HG03045 (cell line): ENCODE measurements at regions not wholly inside any gene's neighbourhood (a gene's known extent, or its start where the extent isn't known, plus 50 kb on each side); places are given as distances from the start of the nearest gene placed in this dataset.
A peak's percentile ranks its signal among the peaks of the same experiment; 100 is the strongest.
"Not testable (repeated sequence)": the region's sequence is repeated elsewhere in the genome, so short reads cannot be mapped to it uniquely, and the experiment has no call there.

Experiments used
- ATAC-seq: cut with Tn5 transposase; IDR thresholded peaks from one replicate; pipeline ENCODE4 v1.9.1; 2021; ENCODE audit warnings: mild to moderate bottlenecking, moderate library complexity; ENCODE audit not compliant: unreplicated experiment

- ATAC-seq: no peak
Observed at GRCh38 chr4:181051931-181052330, 1191.3 kb upstream of the TENM3 start.

DNA sequence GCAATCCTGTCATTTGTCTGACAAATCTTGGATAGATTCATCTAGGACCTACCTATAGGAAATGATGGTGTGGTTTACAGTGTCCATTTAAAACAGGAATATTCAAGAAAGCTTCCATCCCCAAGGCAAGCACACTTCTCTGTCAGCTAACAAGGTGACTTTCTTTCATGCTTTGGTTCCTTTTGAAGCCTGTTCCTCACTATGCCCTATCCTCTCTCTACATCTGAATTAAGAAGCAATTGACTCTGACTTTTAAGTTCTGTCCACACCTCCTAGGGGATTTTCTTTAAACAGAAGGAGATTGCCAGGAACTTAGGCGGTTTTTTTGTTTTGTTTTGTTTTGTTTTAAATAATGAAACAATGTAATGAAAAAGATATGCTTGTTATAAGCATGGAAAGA, 1181.4 kb upstream of the TENM3 start:
- no peak for ATAC-seq

- no peak for ATAC-seq
Observed at GRCh38 chr4:181063212-181063611, 1180.0 kb upstream of the TENM3 start.

DNA sequence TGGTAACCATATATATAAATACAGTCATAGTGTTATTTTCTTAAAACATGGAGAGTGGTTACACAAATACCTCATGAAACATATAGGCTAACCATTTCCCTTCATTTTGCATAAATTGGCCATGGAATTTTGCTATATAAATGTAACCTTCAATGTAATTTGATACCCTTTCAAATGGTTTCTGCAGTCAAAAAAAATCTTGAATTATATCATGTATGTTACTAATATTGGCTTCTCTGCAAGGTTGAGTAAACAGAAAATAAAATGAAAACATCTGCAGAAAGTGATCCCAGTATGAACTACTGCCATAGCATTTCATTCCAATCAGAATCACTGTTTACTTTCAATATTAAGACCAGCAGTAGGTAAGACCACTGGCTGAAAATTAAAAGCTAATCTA, 1165.9 kb upstream of the TENM3 start:
- ATAC-seq: no peak

DNA sequence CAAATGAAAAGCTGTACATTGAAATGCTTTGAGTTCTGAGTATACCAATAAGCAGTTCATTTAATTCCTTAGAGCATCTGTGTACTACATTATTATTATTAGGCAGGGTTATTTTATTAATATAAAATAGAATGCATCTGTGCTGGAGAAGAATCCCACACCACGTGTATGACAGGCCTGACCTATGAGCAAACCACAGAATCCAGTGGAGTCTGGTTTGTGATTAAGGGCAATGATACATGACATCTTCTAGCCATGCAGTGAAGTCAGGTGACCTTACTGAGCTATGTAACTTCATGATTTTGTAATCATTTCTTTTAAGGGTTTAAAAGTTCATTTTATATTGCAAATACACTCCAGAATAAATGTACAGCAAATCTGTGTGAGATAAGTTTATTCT, 1165.0 kb upstream of the TENM3 start:
- ATAC-seq: no peak

DNA sequence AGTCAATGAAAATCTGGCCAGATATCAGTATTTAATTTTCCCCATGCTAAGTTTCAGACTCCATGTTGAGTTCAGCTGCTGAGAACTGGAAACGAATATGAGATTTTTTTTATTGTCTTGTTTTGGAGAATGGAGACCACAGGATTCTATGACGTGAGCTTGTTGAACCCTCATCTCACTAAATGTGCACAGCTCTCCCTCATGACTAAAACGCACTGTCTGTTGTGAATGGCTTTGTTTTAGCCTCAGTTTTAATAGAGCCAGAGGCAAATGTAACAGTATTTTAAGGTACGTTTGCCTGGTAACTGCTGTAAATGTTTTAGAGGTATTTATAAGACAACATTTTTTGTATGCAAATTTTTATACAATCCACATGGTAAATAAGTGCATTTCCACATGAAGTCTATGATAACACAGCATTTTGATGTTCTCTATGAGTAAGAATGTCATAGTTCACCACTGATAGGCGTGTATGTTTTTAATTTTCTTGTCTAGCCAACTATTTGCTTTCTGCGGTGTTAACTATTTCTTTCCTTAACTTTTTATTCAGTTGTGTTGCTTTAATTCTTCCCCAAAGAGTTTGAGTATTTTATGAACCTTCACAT, 1159.3 kb upstream of the TENM3 start:
- no peak for ATAC-seq

DNA sequence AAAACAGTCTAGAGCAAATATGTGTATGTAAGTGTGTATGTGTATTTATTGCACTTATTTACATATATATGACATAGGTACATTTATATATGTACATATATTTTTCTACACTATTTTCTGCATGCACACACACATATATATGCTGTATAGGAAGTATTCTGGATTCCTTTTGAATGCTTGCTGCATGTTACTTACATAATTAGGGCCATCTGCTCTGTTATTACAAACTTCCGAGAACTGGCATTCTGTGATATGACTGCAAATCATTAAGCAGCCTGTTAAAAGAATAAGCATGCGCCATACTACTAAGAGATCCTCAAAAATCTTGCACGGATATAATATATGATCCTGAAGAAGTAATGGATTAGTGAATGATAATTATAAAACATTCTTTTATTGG, 1157.6 kb upstream of the TENM3 start:
- ATAC-seq: no peak

DNA sequence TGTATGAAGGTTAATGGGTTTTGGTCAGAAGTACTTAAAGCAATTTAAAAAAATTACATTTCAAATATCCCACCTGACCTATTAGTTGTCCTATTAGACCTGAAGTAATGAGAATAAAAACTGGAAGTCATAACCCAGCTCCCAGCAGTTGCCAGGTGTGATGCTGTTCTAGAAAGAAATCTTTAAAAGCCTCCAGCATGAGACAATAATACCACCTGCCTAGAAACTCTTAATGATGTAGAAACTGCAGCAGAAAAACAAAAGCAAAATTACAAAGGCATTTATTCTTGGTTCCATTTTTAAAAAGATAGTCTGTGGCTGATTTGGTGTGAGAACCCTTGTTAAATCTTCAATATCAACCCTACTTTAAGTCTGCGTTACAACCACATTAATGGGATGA, 1137.7 kb upstream of the TENM3 start:
- no peak for ATAC-seq

DNA sequence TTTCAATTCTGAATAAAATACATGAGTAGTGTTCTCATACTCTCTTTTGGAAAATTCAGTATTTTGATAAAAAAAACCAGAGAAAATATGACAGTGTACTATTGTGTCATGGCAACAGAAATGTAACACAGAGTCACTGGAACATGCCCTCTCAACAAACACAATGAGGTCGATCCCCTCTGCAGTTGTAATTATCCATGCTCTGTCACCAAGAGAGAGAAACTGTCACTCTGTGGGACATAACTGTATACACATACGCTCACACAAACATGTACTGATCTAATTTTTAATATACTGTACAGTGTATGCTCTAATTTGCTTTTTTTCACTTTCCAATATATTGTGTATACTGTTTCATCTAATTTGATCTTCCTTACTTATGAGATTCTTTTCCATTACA, 1136.8 kb upstream of the TENM3 start:
- no peak for ATAC-seq

GRCh38 chr4:181108237-181108636, 1135.0 kb upstream of the TENM3 start:
- ATAC-seq: no peak

- ATAC-seq: no peak
Observed at GRCh38 chr4:181119186-181119585, 1124.0 kb upstream of the TENM3 start.

- ATAC-seq: no peak
Observed at GRCh38 chr4:181121733-181122132, 1121.5 kb upstream of the TENM3 start.

DNA sequence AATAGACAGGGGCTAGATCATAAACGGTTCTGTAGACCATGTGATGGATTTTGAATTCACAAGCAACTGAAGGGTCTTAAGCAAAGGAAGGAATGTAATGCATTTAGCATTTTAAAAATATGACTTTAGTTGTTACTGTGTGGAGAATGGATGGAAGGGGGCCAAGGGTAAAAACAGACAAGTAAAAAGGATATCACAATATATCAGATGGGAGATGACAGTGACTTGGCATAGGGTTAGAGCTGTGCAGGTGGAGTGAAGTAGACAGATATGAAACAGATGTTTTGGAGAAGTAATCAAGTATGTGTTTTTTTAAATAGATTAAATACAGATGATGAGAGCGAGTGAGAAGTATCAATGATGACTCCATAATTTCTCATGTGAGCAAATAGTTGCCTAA, 1116.0 kb upstream of the TENM3 start:
- ATAC-seq: no peak

GRCh38 chr4:181130317-181130716, 1112.9 kb upstream of the TENM3 start:
- not testable (repeated sequence) for ATAC-seq

GRCh38 chr4:181137351-181137750, 1105.9 kb upstream of the TENM3 start:
- ATAC-seq: no peak

DNA sequence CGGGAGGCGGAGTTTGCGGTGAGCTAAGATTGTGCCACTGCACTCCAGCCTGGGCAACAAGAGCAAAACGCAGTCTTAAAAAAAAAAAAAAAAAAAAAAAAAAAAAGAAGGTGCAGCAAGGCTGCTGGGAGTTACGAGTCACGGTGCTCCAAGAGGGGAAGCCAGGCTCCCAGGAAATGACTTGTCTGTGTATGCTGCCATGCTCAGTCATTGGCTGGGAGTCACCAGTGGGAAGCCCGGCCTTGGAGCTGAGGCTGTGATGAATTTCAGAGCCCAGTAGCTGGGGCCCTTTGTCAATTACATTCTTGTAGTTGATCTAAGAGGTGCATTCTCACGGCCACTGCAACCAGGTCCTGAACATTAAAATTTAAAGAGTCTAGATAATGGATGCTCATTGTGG, 1105.1 kb upstream of the TENM3 start:
- no peak for ATAC-seq

- no peak for ATAC-seq
Observed at GRCh38 chr4:181140037-181140603, 1103.1 kb upstream of the TENM3 start.

- peak; percentile 73 for ATAC-seq
Observed at GRCh38 chr4:181143250-181143854, 1099.8 kb upstream of the TENM3 start.

DNA sequence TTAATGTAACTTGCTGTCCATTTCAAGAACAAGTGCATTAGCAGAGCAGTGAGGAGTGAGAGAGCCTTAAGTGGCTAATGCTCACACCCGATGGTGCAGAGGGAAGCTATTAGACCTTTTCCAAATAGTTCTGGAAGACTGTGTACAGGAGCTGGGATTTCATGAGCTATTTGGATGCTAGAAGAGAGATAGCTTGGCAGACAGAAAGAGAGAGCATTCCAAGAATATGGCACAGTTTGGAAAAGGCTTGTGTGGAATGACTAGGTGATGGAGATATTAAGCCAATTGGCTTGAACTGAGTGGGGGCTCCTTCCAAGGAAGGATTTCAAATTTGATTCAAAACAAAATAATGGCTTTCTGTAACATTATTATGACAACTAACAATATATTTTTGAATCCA, 1097.2 kb upstream of the TENM3 start:
- no peak for ATAC-seq

DNA sequence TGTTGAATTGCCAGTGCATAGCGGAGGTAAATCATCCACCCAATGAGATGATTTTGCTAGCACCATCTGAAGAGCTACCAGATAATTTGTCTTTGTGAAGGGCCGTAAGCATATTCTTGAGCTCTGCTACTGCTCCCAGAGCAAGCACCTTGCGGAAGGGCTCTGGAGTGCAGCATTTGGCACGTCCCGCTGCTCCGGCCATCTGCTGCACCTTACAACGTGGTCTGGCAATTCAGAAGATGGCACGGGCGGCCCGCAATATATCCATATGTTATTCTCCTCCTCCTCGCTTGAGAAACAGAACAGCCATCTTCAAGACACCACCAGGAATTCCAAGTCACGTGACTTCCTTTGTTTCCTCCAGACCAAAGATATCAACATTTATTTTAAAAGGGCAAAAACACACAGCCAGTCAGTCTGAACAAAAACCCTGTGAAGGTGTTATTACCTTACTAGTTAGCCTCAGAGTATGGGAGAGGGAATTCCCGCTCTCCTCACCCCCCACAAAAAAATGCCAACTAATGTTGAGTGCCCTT, 1095.7 kb upstream of the TENM3 start:
- ATAC-seq: no peak

GRCh38 chr4:181148470-181148869, 1094.7 kb upstream of the TENM3 start:
- no peak for ATAC-seq

DNA sequence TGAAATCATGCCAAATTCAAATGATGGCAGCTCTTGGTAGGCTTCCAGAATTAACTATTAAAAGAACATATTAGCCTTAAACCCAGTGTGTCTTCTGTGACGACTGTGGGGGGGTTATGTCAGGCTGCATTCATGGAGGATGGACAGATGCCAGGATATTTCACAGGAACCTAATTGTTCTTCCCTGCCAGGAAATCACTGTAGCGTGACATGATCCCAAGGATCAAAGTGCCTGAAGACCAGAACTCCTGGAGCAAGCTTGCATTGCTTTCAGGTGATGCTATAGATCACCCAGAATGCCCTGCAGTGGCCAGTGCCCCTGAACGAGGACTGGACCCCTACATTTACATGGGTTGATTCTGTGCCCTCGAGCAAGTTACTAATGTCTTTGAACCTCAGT, 1093.0 kb upstream of the TENM3 start:
- no peak for ATAC-seq

DNA sequence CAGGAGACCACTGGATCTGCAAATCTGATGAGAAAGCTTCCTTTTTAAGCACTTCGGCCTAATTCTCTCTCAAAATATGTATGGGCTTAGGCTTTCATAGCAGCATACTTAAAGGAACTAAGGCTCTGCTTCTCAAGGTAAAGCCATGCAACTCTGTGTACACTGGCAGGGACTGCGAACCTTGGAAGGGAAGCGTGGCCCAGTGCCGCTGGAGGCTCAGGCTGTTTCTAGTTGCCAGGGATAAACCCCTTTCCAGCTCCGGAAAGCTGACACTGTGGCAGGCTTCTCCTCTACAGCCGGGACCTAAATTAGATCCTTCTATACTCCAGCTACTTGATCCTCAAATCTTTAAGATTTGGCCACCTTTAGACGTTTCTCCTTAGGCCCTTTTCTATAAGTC, 1091.3 kb upstream of the TENM3 start:
- no peak for ATAC-seq
